Panc1 (cell line): ENCODE measurements at regions not wholly inside any gene's neighbourhood (a gene's known extent, or its start where the extent isn't known, plus 50 kb on each side); places are given as distances from the start of the nearest gene placed in this dataset.

Experiments used
- ATAC-seq: fragments of 200-7000 bp; cut with Tn5 transposase; 2 replicates; pipeline ENCODE4 v1.9.1; 2020; ENCODE audit warnings: mild to moderate bottlenecking, moderate library complexity
- BruUV-seq: library from RNA; stranded (reverse); fragments of 400-500 nt; replicated peaks from 2 replicates; lab custom pipeline; 2021; lab: Mats Ljungman, UMichigan
- CTCF ChIA-PET: fragments of 300-600 bp; sonication (Branson Sonifier 250); formaldehyde crosslinking; loops from one replicate; lab custom pipeline; 2022; ENCODE audit warnings: antibody characterized with exemption; lab: Charles Lee
- POLR2A ChIA-PET: fragments of 300-600 bp; sonication (Branson Sonifier 250); formaldehyde crosslinking; loops from one replicate; lab custom pipeline; 2022; ENCODE audit warnings: antibody characterized with exemption; lab: Charles Lee
- DNase-seq: peaks from one replicate; pipeline ENCODE4 v3.0.0-alpha.2; 2010; ENCODE audit warnings: low read depth, low spot score
- H3K27ac ChIP-seq: 2 replicates; pipeline ENCODE4 v1.5.1; 2011; ENCODE audit warnings: mild to moderate bottlenecking, low read length, inconsistent platforms
- H3K27me3 ChIP-seq: fragments of 200-500 bp; sonication (Bioruptor generic); 2 replicates; pipeline ENCODE4 v1.6.0; 2014; ENCODE audit warnings: low read length, inconsistent platforms; ENCODE audit not compliant: control insufficient read depth, insufficient read depth
- H3K36me3 ChIP-seq: fragments of 200-500 bp; sonication (Bioruptor generic); 2 replicates; pipeline ENCODE4 v1.5.1; 2014; ENCODE audit warnings: inconsistent platforms, mild to moderate bottlenecking, low read length, moderate library complexity; ENCODE audit not compliant: control insufficient read depth, insufficient read depth
- H3K4me1 ChIP-seq: 2 replicates; pipeline ENCODE4 v1.5.1; 2011; ENCODE audit warnings: inconsistent platforms, mild to moderate bottlenecking, low read length, moderate library complexity; ENCODE audit not compliant: control insufficient read depth, insufficient read depth
- H3K4me3 ChIP-seq, 2 experiments: 2 replicates each; pipeline ENCODE4 v1.5.1; 2011 to 2012; ENCODE audit warnings: low read depth in 2 of 2, low read length in 2 of 2, mild to moderate bottlenecking in 2 of 2, inconsistent platforms in 1 of 2, moderate library complexity in 1 of 2
- H3K9me3 ChIP-seq: fragments of 200-500 bp; sonication (Bioruptor generic); 2 replicates; pipeline ENCODE4 v1.5.1; 2014; ENCODE audit warnings: low read depth, mild to moderate bottlenecking, inconsistent platforms, low read length, moderate library complexity; ENCODE audit not compliant: control insufficient read depth, insufficient read depth
- POLR2AphosphoS5 ChIP-seq: IDR thresholded peaks from 2 replicates; pipeline ENCODE4 v1.6.1; 2012; ENCODE audit warnings: mild to moderate bottlenecking, low read depth, low read length, moderate library complexity
- SIN3A ChIP-seq: IDR thresholded peaks from 2 replicates; pipeline ENCODE4 v1.6.1; 2012; ENCODE audit warnings: low read depth, mild to moderate bottlenecking, low read length, moderate library complexity, borderline replicate concordance; ENCODE audit not compliant: insufficient read depth
- TCF7L2 ChIP-seq: IDR thresholded peaks from 2 replicates; pipeline ENCODE4 v1.6.1; 2011; ENCODE audit warnings: mild to moderate bottlenecking, low read depth, low read length, inconsistent platforms
- in situ Hi-C: cut with HindIII; loops from 2 replicates; pipeline ENCODE4 v1.10.0; 2016; ENCODE audit warnings: low sequenced_read_pairs, low pct_unique_long_range_greater_than_20kb
- intact Hi-C: fragments of 100-400 bp; cut with micrococcal nuclease; formaldehyde crosslinking; loops from one replicate; pipeline ENCODE4 v1.10.0; 2022; ENCODE audit not compliant: unreplicated experiment
- TF ChIP-seq, protein P1 (sequence below): fragments of 450-650 bp; IDR thresholded peaks from 2 replicates; pipeline ENCODE4 v1.5.1; 2017; ENCODE audit warnings: mild to moderate bottlenecking
- TF ChIP-seq, protein P2 (sequence below), 2 experiments: IDR thresholded peaks; 2 replicates each; pipeline ENCODE4 v1.6.1; 2011 to 2012; ENCODE audit warnings: low read depth in 2 of 2, control low read depth in 1 of 2, low read length in 1 of 2, mild to moderate bottlenecking in 1 of 2, moderate library complexity in 1 of 2; ENCODE audit not compliant: insufficient read depth in 1 of 2

DNA sequence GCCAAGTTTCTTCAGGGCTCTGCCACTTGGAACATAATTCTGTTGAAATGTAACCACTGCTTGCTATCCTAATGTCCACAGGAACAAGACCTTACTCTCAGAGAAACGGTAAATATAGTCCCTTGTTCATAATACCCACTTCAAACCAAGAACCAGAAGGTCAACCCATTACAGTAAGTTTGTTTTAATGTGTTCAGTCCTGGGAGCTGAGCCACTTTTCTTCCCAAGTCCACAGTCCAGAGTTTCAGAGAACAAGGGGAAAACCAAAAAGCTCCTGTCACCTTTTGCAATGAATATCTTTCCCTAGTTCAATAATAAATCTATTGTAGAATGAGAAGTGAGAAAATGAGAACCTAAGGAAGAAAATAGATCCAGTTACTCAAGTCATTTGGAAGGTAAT lies 431.9 kb upstream of the MANEA start:
- intact Hi-C loops = no loop called here
- ATAC-seq (no peak), DNase-seq (no peak)
- in situ Hi-C loops = no loop called here
- no peaks in the 10 kb centered on the region for H3K4me1 ChIP-seq
- ChIA-PET POLR2A (no interaction called here), CTCF (no interaction called here)
- no peaks in the 10 kb centered on the region for H3K9me3 ChIP-seq
- H3K36me3 ChIP-seq = no peaks in the 10 kb centered on the region; the same call in 1 of the 2 replicates
- H3K27ac ChIP-seq = no peak overlapping the region
- no TSS peak for BruUV-seq
- H3K27me3 ChIP-seq = no peaks in the 10 kb centered on the region
- H3K4me3 ChIP-seq = no peak overlapping the region
- TF ChIP-seq, protein P1, sequence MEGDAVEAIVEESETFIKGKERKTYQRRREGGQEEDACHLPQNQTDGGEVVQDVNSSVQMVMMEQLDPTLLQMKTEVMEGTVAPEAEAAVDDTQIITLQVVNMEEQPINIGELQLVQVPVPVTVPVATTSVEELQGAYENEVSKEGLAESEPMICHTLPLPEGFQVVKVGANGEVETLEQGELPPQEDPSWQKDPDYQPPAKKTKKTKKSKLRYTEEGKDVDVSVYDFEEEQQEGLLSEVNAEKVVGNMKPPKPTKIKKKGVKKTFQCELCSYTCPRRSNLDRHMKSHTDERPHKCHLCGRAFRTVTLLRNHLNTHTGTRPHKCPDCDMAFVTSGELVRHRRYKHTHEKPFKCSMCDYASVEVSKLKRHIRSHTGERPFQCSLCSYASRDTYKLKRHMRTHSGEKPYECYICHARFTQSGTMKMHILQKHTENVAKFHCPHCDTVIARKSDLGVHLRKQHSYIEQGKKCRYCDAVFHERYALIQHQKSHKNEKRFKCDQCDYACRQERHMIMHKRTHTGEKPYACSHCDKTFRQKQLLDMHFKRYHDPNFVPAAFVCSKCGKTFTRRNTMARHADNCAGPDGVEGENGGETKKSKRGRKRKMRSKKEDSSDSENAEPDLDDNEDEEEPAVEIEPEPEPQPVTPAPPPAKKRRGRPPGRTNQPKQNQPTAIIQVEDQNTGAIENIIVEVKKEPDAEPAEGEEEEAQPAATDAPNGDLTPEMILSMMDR = no peak
- no peak for TF ChIP-seq POLR2AphosphoS5
- TF ChIP-seq, protein P2, sequence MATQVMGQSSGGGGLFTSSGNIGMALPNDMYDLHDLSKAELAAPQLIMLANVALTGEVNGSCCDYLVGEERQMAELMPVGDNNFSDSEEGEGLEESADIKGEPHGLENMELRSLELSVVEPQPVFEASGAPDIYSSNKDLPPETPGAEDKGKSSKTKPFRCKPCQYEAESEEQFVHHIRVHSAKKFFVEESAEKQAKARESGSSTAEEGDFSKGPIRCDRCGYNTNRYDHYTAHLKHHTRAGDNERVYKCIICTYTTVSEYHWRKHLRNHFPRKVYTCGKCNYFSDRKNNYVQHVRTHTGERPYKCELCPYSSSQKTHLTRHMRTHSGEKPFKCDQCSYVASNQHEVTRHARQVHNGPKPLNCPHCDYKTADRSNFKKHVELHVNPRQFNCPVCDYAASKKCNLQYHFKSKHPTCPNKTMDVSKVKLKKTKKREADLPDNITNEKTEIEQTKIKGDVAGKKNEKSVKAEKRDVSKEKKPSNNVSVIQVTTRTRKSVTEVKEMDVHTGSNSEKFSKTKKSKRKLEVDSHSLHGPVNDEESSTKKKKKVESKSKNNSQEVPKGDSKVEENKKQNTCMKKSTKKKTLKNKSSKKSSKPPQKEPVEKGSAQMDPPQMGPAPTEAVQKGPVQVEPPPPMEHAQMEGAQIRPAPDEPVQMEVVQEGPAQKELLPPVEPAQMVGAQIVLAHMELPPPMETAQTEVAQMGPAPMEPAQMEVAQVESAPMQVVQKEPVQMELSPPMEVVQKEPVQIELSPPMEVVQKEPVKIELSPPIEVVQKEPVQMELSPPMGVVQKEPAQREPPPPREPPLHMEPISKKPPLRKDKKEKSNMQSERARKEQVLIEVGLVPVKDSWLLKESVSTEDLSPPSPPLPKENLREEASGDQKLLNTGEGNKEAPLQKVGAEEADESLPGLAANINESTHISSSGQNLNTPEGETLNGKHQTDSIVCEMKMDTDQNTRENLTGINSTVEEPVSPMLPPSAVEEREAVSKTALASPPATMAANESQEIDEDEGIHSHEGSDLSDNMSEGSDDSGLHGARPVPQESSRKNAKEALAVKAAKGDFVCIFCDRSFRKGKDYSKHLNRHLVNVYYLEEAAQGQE (IDR thresholded peaks at IDR 0.05; ENCODE audit: insufficient read depth in 1 of 2, low read depth in 2 of 2, low read length in 1 of 2) = no peak

DNA sequence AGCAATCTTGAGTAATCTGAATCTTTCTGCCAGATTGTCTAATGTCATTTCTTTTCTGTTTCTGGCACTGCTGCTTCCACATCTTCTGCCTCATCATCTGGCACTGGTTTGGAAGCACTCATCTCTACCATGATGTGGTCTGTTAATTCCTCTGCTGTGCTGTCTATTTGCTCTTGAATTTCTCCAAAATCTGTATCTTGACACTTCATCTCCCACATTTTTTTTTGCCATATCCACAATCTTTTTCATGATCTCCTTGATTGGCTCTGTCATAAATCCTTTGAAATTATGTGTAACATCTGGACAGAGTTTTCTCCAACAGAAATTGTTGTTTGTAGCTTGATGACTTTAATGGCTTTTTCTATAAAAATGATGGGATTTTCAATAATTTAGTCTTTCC lies 417.8 kb upstream of the MANEA start:
- no peak for ATAC-seq

More for the DNA sequence above, 417.8 kb upstream of the MANEA start:
- Histone ChIP-seq H3K27ac (no peak overlapping the region), H3K9me3 (no peaks in the 10 kb centered on the region), H3K36me3 (no peaks in the 10 kb centered on the region), H3K4me3 (no peak overlapping the region), H3K27me3 (no peaks in the 10 kb centered on the region), H3K4me1 (no peaks in the 10 kb centered on the region)
- intact Hi-C loops = no loop called here
- POLR2A ChIA-PET = no interaction called here
- no peak for DNase-seq
- no TSS peak for BruUV-seq
- TF ChIP-seq, protein P1 = no peak
- no peak for TF ChIP-seq POLR2AphosphoS5
- TF ChIP-seq, protein P2 (IDR thresholded peaks at IDR 0.05; ENCODE audit: insufficient read depth in 1 of 2, low read depth in 2 of 2, low read length in 1 of 2) = no peak
- no peak for TF ChIP-seq TCF7L2
- TF ChIP-seq SIN3A = no peak
- CTCF ChIA-PET = no interaction called here
- in situ Hi-C loops = no loop called here
